ENCODE measurements at regions not wholly inside any gene's neighbourhood (a gene's known extent, or its start where the extent isn't known, plus 50 kb on each side); places are given as distances from the start of the nearest gene placed in this dataset.

DNA sequence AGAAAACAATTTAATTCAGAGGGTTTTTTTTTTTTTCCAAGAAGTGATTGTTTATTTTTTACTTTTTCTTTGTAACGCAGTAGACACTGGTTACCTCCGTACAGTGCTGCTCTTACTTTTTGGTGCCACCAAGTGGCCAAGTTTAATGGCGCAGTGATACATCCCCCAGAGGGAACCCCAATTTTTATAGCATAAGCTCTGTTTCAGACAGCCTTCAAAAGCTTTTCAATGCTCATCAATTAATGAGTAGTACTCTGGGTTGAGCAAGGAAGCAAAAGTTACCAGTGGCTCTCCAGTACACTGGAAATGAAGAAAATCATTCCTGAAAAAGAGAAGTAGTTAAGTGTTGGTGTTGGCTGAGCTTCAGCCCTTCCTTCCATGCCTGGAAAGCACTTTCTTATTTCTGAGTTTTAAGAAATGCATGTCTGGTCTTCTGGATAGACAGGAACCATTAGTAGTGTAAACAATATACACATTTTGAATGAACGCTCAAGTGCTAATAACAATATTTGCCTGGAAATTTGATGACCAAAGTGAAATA, 129.1 kb upstream of the SMLR1 start:
- Histone ChIP-seq H3K79me2 (ENCODE audit: low read length) (no peaks in the 10 kb centered on the region), H3F3A (ENCODE audit: insufficient read depth, low read length) (no peaks in the 10 kb centered on the region), H3K9ac (ENCODE audit: low read length) (peak overlapping the region; percentile 31; the same call in 1 of the 2 replicates), H3K4me2 (ENCODE audit: low read depth, low read length) (peak overlapping the region; percentile 12; the same call in 1 of the 2 replicates), H3K9me2 (replicated peaks; ENCODE audit: insufficient read depth, low read length) (no peaks in the 10 kb centered on the region), H3K4me1 (ENCODE audit: low read length) (no peaks in the 10 kb centered on the region), H3K4me3 (ENCODE audit: low read length) (peak overlapping the region; percentile 8; the same call in 1 of the 2 replicates), H2AFZ (ENCODE audit: low read length) (peak overlapping the region; percentile 19; the same call in 1 of the 2 replicates), H3K36me3 (replicated peaks; ENCODE audit: insufficient read depth, low read length) (no peaks in the 10 kb centered on the region), H4K20me1 (ENCODE audit: insufficient read depth, low read length) (no peaks in the 10 kb centered on the region), H3K27me3 (replicated peaks; ENCODE audit: insufficient read depth, low read length) (no peaks in the 10 kb centered on the region), H3K27ac (ENCODE audit: low read length) (no peak overlapping the region), H3K9me3 (replicated peaks; ENCODE audit: insufficient read depth, low read length) (no peaks in the 10 kb centered on the region)
- peak; percentile 63 for DNase-seq
- TF ChIP-seq EZH2phosphoT487 (IDR thresholded peaks at IDR 0.05; ENCODE audit: low read length): no peak
- no peak for TF ChIP-seq EZH2 (optimal IDR thresholded peaks at IDR 0.05; ENCODE audit: low read depth, low read length)
- TF ChIP-seq, protein P1, sequence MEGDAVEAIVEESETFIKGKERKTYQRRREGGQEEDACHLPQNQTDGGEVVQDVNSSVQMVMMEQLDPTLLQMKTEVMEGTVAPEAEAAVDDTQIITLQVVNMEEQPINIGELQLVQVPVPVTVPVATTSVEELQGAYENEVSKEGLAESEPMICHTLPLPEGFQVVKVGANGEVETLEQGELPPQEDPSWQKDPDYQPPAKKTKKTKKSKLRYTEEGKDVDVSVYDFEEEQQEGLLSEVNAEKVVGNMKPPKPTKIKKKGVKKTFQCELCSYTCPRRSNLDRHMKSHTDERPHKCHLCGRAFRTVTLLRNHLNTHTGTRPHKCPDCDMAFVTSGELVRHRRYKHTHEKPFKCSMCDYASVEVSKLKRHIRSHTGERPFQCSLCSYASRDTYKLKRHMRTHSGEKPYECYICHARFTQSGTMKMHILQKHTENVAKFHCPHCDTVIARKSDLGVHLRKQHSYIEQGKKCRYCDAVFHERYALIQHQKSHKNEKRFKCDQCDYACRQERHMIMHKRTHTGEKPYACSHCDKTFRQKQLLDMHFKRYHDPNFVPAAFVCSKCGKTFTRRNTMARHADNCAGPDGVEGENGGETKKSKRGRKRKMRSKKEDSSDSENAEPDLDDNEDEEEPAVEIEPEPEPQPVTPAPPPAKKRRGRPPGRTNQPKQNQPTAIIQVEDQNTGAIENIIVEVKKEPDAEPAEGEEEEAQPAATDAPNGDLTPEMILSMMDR (IDR thresholded peaks at IDR 0.05; ENCODE audit: low read length): peak; percentile 88

DNA sequence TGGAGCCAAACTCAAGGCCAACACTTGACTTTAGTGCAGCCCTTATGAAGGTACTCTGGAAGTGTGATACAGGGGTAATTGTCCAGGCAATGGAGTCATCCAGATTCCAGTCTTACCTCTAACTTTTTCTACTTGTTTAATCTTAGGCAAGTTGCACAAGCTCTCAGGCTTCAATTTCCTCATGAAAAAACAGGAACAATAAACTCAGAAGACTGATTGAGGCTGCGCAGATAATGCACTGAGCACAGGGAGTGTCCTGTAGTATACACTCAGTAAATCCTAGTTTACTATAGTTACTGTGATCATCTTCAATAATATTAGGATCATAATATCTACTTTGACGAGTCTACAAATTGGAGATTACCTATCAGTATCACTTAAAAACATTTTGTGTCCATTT, 127.5 kb upstream of the SMLR1 start:
- no peak for DNase-seq
- Histone ChIP-seq H2AFZ (ENCODE audit: low read length) (no peak overlapping the region), H3K4me2 (ENCODE audit: low read depth, low read length) (no peak overlapping the region), H3K9me2 (replicated peaks; ENCODE audit: insufficient read depth, low read length) (no peaks in the 10 kb centered on the region), H3K36me3 (replicated peaks; ENCODE audit: insufficient read depth, low read length) (no peaks in the 10 kb centered on the region), H3K79me2 (ENCODE audit: low read length) (no peaks in the 10 kb centered on the region), H3K4me1 (ENCODE audit: low read length) (no peaks in the 10 kb centered on the region), H3K4me3 (ENCODE audit: low read length) (no peak overlapping the region), H3K27me3 (replicated peaks; ENCODE audit: insufficient read depth, low read length) (no peaks in the 10 kb centered on the region), H3K9me3 (replicated peaks; ENCODE audit: insufficient read depth, low read length) (no peaks in the 10 kb centered on the region), H3F3A (ENCODE audit: insufficient read depth, low read length) (no peaks in the 10 kb centered on the region), H3K9ac (ENCODE audit: low read length) (no peak overlapping the region), H3K27ac (ENCODE audit: low read length) (no peak overlapping the region), H4K20me1 (ENCODE audit: insufficient read depth, low read length) (no peaks in the 10 kb centered on the region)
- no peak for TF ChIP-seq EZH2phosphoT487 (IDR thresholded peaks at IDR 0.05; ENCODE audit: low read length)
- TF ChIP-seq, protein P1 (IDR thresholded peaks at IDR 0.05; ENCODE audit: low read length): no peak
- no peak for TF ChIP-seq EZH2 (optimal IDR thresholded peaks at IDR 0.05; ENCODE audit: low read depth, low read length)

DNA sequence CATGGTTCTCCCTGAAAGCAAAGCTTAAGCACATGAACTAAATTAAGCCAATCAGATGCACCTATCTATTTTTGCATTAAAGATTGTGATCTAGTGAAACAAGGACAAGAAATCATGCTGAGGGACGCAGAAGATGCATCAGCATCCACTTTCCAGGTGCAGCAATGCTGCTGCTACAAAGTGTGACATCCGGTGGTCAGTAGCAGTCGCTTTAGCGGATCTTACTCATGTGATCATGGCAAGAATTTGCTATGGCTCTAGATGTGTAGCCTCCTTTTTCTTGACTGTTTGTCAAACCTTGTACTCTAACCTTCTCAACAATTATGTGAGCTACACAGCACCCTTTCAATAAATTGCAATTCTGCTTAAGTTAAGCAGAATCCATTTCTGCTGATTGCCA, 126.8 kb upstream of the SMLR1 start:
- Histone ChIP-seq H3K4me3 (ENCODE audit: low read length) (no peak overlapping the region), H3F3A (ENCODE audit: insufficient read depth, low read length) (no peaks in the 10 kb centered on the region), H3K27ac (ENCODE audit: low read length) (no peak overlapping the region), H3K27me3 (replicated peaks; ENCODE audit: insufficient read depth, low read length) (no peaks in the 10 kb centered on the region), H3K4me2 (ENCODE audit: low read depth, low read length) (no peak overlapping the region), H2AFZ (ENCODE audit: low read length) (no peak overlapping the region), H3K4me1 (ENCODE audit: low read length) (no peaks in the 10 kb centered on the region), H3K79me2 (ENCODE audit: low read length) (no peaks in the 10 kb centered on the region), H3K9ac (ENCODE audit: low read length) (no peak overlapping the region), H3K9me3 (replicated peaks; ENCODE audit: insufficient read depth, low read length) (no peaks in the 10 kb centered on the region), H3K9me2 (replicated peaks; ENCODE audit: insufficient read depth, low read length) (no peaks in the 10 kb centered on the region), H4K20me1 (ENCODE audit: insufficient read depth, low read length) (no peaks in the 10 kb centered on the region), H3K36me3 (replicated peaks; ENCODE audit: insufficient read depth, low read length) (no peaks in the 10 kb centered on the region)
- DNase-seq: no peak
- TF ChIP-seq, protein P1 (IDR thresholded peaks at IDR 0.05; ENCODE audit: low read length): no peak

All from MM.1S (cell line).